NOMO-1 treated with dmso at 0.1 percent for 144 hours (cell line): ENCODE measurements at regions not wholly inside any gene's neighbourhood (a gene's known extent, or its start where the extent isn't known, plus 50 kb on each side); places are given as distances from the start of the nearest gene placed in this dataset.
"Not testable (repeated sequence)": the region's sequence is repeated elsewhere in the genome, so short reads cannot be mapped to it uniquely, and the experiment has no call there.

Experiments
- DNase-seq: peaks from one replicate; lab custom pipeline; 2025; ENCODE audit not compliant: unreplicated experiment; lab: John Stamatoyannopoulos, UW

GRCh38 chr2:209261366-209262053, 162.3 kb upstream of the MAP2 start:
- DNase-seq: not testable (repeated sequence)

GRCh38 chr2:209269024-209269423, 154.8 kb upstream of the MAP2 start:
- DNase-seq: no peak

GRCh38 chr2:209276000-209276399, 147.8 kb upstream of the MAP2 start:
- no peak for DNase-seq

- no peak for DNase-seq
Observed at GRCh38 chr2:209277444-209277843, 146.4 kb upstream of the MAP2 start.

DNA sequence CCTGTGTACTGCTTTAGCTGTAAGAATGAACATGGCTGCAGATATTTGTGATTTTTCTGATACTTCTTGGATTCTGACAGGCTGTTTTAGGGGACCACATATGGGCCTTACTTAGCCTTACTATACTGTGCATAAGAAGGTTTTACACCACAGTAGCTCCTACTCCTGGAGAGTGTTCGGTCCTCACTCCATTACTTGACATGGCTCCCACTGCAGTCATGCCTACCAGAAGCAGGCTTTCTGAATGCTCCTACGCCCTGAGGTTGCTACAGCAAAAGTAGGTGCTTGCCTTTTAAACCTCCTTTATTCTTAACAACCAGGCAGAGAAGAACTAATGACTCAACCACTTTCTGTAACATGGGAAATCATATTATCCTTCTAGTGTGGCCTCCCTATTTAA, 125.2 kb upstream of the MAP2 start:
- no peak for DNase-seq

DNA sequence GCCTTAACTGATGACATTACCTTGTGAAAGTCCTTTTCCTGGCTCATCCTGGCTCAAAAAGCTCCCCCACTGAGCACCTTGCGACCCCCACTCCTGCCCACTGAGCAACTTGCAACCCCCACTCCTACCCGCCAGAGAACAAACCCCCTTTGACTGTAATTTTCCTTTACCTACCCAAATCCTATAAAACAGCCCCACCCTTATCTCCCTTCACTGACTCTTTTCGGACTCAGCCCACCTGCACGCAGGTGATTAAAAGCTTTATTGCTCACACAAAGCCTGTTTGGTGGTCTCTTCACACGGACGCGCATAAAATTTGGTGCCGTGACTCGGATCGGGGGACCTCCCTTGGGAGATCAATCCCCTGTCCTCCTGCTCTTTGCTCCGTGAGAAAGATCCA, 124.4 kb upstream of the MAP2 start:
- not testable (repeated sequence) for DNase-seq

DNA sequence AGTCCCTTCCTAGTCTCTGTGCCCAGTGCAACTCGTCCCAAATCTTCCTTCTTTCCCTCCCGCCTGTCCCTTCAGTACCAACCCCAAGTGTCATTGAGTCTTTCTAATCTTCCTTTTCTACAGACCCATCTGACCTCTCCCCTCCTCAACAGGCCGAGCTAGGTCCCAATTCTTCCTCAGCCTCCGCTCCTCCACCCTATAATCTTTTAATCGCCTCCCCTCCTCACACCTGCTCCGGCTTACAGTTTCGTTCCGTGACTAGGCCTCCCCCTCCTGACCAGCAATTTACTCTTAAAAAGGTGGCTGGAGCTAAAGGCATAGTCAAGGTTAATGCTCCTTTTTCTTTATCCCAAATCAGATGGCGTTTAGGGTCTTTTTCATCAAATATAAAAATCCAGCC, 123.1 kb upstream of the MAP2 start:
- not testable (repeated sequence) for DNase-seq

GRCh38 chr2:209305026-209305425, 118.8 kb upstream of the MAP2 start:
- no peak for DNase-seq

DNA sequence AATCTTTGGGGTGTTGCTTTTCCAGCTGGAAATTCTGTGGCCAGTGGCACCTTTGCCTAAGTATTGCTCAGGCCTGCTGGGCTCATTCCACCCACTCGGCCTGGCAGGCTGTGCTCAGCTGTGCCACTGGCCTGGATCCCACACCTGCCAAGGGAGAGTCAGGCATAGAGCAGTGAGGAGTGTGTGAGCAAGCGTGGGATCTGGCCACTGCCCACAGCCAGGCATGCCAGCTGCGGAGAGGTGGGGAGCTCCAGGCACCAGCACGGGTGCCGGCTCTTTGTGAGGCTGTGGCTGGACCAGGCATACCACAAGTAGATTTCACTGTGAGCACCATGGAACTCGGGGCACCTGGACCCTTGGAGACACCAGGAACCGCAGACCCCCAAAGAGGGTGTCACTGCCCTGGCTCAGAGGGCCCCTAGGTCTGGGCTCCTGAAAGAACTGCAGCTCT, 118.1 kb upstream of the MAP2 start:
- no peak for DNase-seq

- no peak for DNase-seq
Observed at GRCh38 chr2:209307161-209308001, 116.5 kb upstream of the MAP2 start.

GRCh38 chr2:209308415-209308814, 115.4 kb upstream of the MAP2 start:
- DNase-seq: no peak

GRCh38 chr2:209311948-209312347, 111.9 kb upstream of the MAP2 start:
- no peak for DNase-seq

DNA sequence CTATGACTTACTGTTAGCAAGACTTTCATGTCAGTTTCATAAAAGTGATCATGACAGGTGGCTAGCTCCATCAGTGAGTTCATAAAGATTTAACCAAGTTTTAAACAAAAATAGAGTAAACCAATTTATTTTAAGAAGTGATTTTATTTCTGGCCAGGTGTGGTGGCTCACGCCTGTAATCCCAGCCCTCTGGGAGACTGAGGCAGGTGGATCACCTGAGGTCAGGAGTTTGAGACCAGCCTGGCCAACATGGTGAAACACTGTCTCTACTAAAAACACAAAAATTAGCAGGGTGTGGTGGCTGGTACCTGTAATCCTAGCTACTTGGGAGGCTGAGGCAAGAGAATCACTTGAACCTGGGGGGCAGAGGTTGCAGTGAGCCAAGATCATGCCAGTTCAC, 111.4 kb upstream of the MAP2 start:
- not testable (repeated sequence) for DNase-seq

DNA sequence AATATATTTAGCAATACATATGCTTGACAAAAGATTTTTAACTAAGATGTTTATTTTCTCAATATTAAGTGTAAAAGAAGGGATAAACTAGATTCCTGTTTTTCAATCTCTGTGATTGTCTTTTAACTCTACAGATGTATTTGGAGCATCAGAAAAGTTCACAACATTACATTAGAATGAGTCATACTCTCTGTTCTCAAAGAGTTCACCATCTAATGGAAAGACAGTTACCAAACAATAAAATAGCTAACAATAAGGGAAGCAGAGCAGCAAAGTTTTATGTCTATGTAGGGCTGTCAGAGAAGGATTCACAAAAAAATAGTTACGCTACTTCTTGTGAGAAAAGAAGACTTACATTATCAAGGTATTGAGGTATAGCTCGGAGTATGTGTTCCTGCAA, 109.2 kb upstream of the MAP2 start:
- no peak for DNase-seq

- DNase-seq: no peak
Observed at GRCh38 chr2:209316141-209316540, 107.7 kb upstream of the MAP2 start.

- no peak for DNase-seq
Observed at GRCh38 chr2:209321076-209321475, 102.8 kb upstream of the MAP2 start.

- DNase-seq: no peak
Observed at GRCh38 chr2:209321581-209321980, 102.3 kb upstream of the MAP2 start.

DNA sequence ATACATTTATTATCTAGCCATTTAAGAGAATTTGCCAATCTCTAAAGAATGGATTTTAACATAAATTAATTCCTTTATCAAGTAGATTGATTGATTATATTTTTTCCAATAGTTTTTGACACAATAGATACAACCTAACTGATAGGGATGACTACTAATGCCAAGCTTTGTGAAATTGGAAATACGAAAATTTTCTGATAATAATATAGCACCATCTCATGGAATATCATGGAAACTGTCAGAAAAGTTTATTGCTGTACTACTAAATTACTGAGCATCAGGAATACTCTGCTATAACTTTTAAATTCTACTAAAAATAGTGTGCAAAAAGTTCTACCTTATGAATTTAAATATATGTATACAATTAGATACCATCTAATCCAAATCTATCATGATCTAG, 101.8 kb upstream of the MAP2 start:
- DNase-seq: no peak

- no peak for DNase-seq
Observed at GRCh38 chr2:209322905-209323512, 100.8 kb upstream of the MAP2 start.

DNA sequence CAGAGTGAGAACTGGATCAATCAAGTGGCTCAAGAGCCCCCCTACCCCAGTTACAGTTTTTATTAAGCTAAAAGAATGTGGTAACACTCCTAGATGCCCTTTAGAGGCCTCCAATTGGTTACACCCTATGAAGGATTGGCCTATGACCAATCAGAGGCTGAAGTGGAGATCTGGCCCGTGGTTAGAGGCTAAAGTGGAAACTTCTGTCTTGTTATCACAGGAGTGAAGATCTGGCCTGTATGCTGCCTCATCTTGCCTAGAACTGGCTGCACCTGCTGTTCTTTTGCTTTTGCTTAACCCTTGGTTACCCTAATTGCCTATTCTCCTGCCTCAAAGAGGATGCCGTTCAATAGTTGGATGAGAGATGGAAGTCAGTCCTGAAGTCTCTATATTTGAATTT, 100.1 kb upstream of the MAP2 start:
- no peak for DNase-seq

DNA sequence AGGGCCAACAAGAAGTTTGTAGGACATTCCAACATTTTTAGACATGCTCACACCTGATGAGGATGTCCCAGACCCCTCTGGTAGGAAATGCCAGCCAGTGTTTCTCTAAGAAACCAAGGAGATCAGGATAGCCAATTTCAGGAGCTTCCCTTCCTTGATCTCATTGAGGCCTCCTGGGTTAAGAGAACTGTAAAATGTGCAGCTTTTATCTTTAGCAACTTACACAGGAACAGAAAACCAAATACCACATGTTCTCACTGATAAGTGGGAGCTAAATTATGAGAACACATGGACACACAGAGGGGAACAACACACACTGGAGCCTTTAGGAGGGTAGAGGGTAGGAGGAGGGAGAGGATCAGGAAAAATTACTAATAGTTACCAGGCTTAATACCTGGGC, 99.6 kb upstream of the MAP2 start:
- DNase-seq: no peak

DNA sequence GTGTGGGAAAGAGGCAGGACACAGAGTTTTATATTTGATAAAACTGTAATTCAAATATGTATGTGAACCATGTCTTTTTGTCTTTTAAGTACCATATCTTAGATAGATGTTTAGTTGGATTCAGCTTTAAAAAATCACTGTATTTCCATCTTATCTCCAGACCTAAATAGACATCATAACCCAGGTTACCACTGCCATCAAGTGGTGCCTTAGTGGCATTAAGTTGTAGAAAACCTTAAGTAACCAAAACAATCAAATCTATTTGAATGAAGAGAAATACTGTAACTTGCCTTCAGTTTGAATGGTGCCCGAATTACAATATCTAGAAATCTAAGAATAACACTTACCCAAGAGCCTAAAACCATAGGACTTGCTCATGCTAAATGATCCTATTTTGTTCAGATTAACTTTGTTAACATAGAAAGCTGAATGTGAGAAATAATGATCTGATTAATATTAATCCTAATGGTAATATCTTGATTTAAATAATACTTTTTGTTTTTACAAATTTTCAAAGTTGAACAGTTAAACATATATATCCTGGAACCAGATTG, 92.5 kb upstream of the MAP2 start:
- DNase-seq: no peak
